ENCODE measurements at regions not wholly inside any gene's neighbourhood (a gene's known extent, or its start where the extent isn't known, plus 50 kb on each side); places are given as distances from the start of the nearest gene placed in this dataset.

- no peak for TF ChIP-seq CTCF (IDR thresholded peaks at IDR 0.05)
These were observed 164.8 kb downstream of the MRPL14 start for GRCh38 chr6:43962458-43962857.

- no peak for TF ChIP-seq CTCF (IDR thresholded peaks at IDR 0.05)
These were observed 170.0 kb downstream of the MRPL14 start for GRCh38 chr6:43957273-43957672.

- no peak for TF ChIP-seq CTCF (IDR thresholded peaks at IDR 0.05)
These were observed 170.8 kb downstream of the MRPL14 start for GRCh38 chr6:43956478-43956877.

GRCh38 chr6:43954311-43955131, 172.7 kb downstream of the MRPL14 start:
- TF ChIP-seq CTCF (IDR thresholded peaks at IDR 0.05): no peak

GRCh38 chr6:43953794-43954310, 173.4 kb downstream of the MRPL14 start:
- TF ChIP-seq CTCF (IDR thresholded peaks at IDR 0.05): no peak

GRCh38 chr6:43953256-43953655, 174.0 kb downstream of the MRPL14 start:
- TF ChIP-seq CTCF (IDR thresholded peaks at IDR 0.05): no peak

- 0 out of 2 replicates have a peak, but pooled peaks have one; percentile 8 for TF ChIP-seq CTCF (IDR thresholded peaks at IDR 0.05)
These were observed 174.5 kb downstream of the MRPL14 start for GRCh38 chr6:43952746-43953145.

All from LNCAP (cell line).